ENCODE measurements at regions not wholly inside any gene's neighbourhood (a gene's known extent, or its start where the extent isn't known, plus 50 kb on each side); places are given as distances from the start of the nearest gene placed in this dataset.

GRCh38 chr5:155947394-155948062 is 379.4 kb upstream of the SGCD start:
- TF ChIP-seq GLIS3 (CRISPR knock-in tag; IDR thresholded peaks at IDR 0.05): no peak
- TF ChIP-seq ZFP30 (CRISPR knock-in tag; IDR thresholded peaks at IDR 0.05): no peak
- TF ChIP-seq PATZ1 (CRISPR knock-in tag; IDR thresholded peaks at IDR 0.05; ENCODE audit: borderline replicate concordance): no peak

Measured in SK-N-SH treated with all-trans-retinoic acid at 6 μM for 48 hours (cell line).